ENCODE measurements at regions not wholly inside any gene's neighbourhood (a gene's known extent, or its start where the extent isn't known, plus 50 kb on each side); places are given as distances from the start of the nearest gene placed in this dataset.

- CTCF ChIA-PET = no interaction called here
- H2AFZ ChIP-seq (ENCODE audit: insufficient read depth, low read depth, low read length, poor library complexity, severe bottlenecking) = no peak overlapping the region
- Mint-ChIP-seq H3K27me3 (peaks cover 8% of the 10 kb centered on the region), H3K27ac (no peak overlapping the region), H3K4me3 (no peak overlapping the region), H3K4me1 (no peaks in the 10 kb centered on the region), H3K9me3 (ENCODE audit: insufficient read depth) (no peaks in the 10 kb centered on the region)
- no peaks in the 10 kb centered on the region for H3K36me3 ChIP-seq (replicated peaks in 1 of 2; ENCODE audit: control extremely low read depth in 1 of 2, control insufficient read depth in 1 of 2, extremely low read depth in 1 of 2, insufficient read depth in 2 of 2, low read length in 1 of 2)
- H4K20me1 ChIP-seq (ENCODE audit: control insufficient read depth, insufficient read depth, low read length, poor library complexity, severe bottlenecking) = no peaks in the 10 kb centered on the region
- peaks cover 0 to 10% (median 9%) of the 10 kb centered on the region in 3 donors for H3K9me3 ChIP-seq (ENCODE audit: control extremely low read depth in 1 of 3, control insufficient read depth in 2 of 3, insufficient read depth in 1 of 3, low read length in 2 of 3)
- no peaks in the 10 kb centered on the region for H3K79me2 ChIP-seq (ENCODE audit: control insufficient read depth, insufficient read depth, low read length)
- H3K4me2 ChIP-seq (replicated peaks; ENCODE audit: low read depth, low read length, poor library complexity, severe bottlenecking) = no peak overlapping the region
- intact Hi-C loops (cut with micrococcal nuclease) = no loop called here
- peaks cover 0 to 4% (median 0%) of the 10 kb centered on the region in 4 experiments for H3K27me3 ChIP-seq (replicated peaks in 1 of 4; ENCODE audit: control extremely low read depth in 1 of 4, control insufficient read depth in 3 of 4, insufficient read depth in 4 of 4, low read length in 3 of 4)
- TF ChIP-seq EZH2 (IDR thresholded peaks at IDR 0.05; ENCODE audit: borderline replicate concordance, insufficient read depth, low read depth, low read length, poor library complexity, severe bottlenecking) (no peak), CTCF (IDR thresholded peaks at IDR 0.05) (no peak)
- H3K4me1 ChIP-seq (ENCODE audit: control insufficient read depth in 2 of 2, insufficient read depth in 2 of 2, low read length in 2 of 2) = no peaks in the 10 kb centered on the region
- H3K9ac ChIP-seq (ENCODE audit: low read length) = no peak overlapping the region
- no peak for DNase-seq
- H3K4me3 ChIP-seq (ENCODE audit: control extremely low read depth in 1 of 5, extremely low read depth in 1 of 5, insufficient read depth in 1 of 5, low read depth in 2 of 5, low read length in 4 of 5) = no peak overlapping the region
- no peak overlapping the region for H3K27ac ChIP-seq (ENCODE audit: low read length in 2 of 2)
- no peak for ATAC-seq (ENCODE audit: low read depth)
- POLR2A ChIA-PET = no interaction called here
- no CpG with 5 or more reads among the region's 5 CpGs for WGBS (ENCODE audit: insufficient coverage)
These were observed 128.6 kb downstream of the SOD2 start for GRCh38 chr6:159564456-159564855.

- Histone ChIP-seq H3K36me3 (replicated peaks in 1 of 2; ENCODE audit: control extremely low read depth in 1 of 2, control insufficient read depth in 1 of 2, extremely low read depth in 1 of 2, insufficient read depth in 2 of 2, low read length in 1 of 2) (no peaks in the 10 kb centered on the region), H2AFZ (ENCODE audit: insufficient read depth, low read depth, low read length, poor library complexity, severe bottlenecking) (no peak overlapping the region), H3K9me3 (ENCODE audit: control extremely low read depth in 1 of 3, control insufficient read depth in 2 of 3, insufficient read depth in 1 of 3, low read length in 2 of 3) (no peaks in the 10 kb centered on the region), H3K27me3 (replicated peaks in 1 of 4; ENCODE audit: control extremely low read depth in 1 of 4, control insufficient read depth in 3 of 4, insufficient read depth in 4 of 4, low read length in 3 of 4) (peaks cover 0 to 6% (median 0%) of the 10 kb centered on the region in 4 experiments), H3K79me2 (ENCODE audit: control insufficient read depth, insufficient read depth, low read length) (no peaks in the 10 kb centered on the region), H3K9ac (ENCODE audit: low read length) (no peak overlapping the region), H3K4me2 (replicated peaks; ENCODE audit: low read depth, low read length, poor library complexity, severe bottlenecking) (no peak overlapping the region), H3K4me1 (ENCODE audit: control insufficient read depth in 2 of 2, insufficient read depth in 2 of 2, low read length in 2 of 2) (no peaks in the 10 kb centered on the region), H4K20me1 (ENCODE audit: control insufficient read depth, insufficient read depth, low read length, poor library complexity, severe bottlenecking) (no peaks in the 10 kb centered on the region), H3K27ac (ENCODE audit: low read length in 2 of 2) (no peak overlapping the region), H3K4me3 (ENCODE audit: control extremely low read depth in 1 of 5, extremely low read depth in 1 of 5, insufficient read depth in 1 of 5, low read depth in 2 of 5, low read length in 4 of 5) (no peak overlapping the region)
- intact Hi-C loops (cut with micrococcal nuclease) = no loop called here
- TF ChIP-seq EZH2 (IDR thresholded peaks at IDR 0.05; ENCODE audit: borderline replicate concordance, insufficient read depth, low read depth, low read length, poor library complexity, severe bottlenecking) = no peak
- no peak for TF ChIP-seq CTCF (IDR thresholded peaks at IDR 0.05)
- 85% methylated on average over 4 of the region's 4 CpGs for WGBS (ENCODE audit: insufficient coverage)
- Mint-ChIP-seq H3K27me3 (peaks cover 24% of the 10 kb centered on the region), H3K4me3 (no peak overlapping the region), H3K9me3 (ENCODE audit: insufficient read depth) (no peaks in the 10 kb centered on the region), H3K4me1 (no peaks in the 10 kb centered on the region), H3K27ac (no peak overlapping the region)
- no peak for ATAC-seq (ENCODE audit: low read depth)
- no peak for DNase-seq
- ChIA-PET POLR2A (no interaction called here), CTCF (no interaction called here)
These were observed 136.0 kb downstream of the SOD2 start for GRCh38 chr6:159557031-159557430.

Measured in B cell (primary cell).